ENCODE measurements at regions not wholly inside any gene's neighbourhood (a gene's known extent, or its start where the extent isn't known, plus 50 kb on each side); places are given as distances from the start of the nearest gene placed in this dataset.

- Histone ChIP-seq H3K9ac (ENCODE audit: control insufficient read depth, insufficient read depth, low read length) (no peak overlapping the region), H2AFZ (ENCODE audit: control insufficient read depth, low read depth, low read length) (no peak overlapping the region), H3K27ac (ENCODE audit: control insufficient read depth, insufficient read depth) (no peak overlapping the region), H4K20me1 (ENCODE audit: control insufficient read depth, insufficient read depth) (no peaks in the 10 kb centered on the region), H3K79me2 (ENCODE audit: control insufficient read depth, insufficient read depth, low read length) (no peaks in the 10 kb centered on the region), H3K4me2 (ENCODE audit: control insufficient read depth, insufficient read depth) (no peak overlapping the region), H3K4me1 (ENCODE audit: control insufficient read depth, insufficient read depth, low read length) (no peaks in the 10 kb centered on the region), H3K9me3 (replicated peaks; ENCODE audit: control insufficient read depth, insufficient read depth, low read length) (no peaks in the 10 kb centered on the region), H3K27me3 (replicated peaks in 1 of 2; ENCODE audit: control insufficient read depth in 2 of 2, insufficient read depth in 2 of 2, low read length in 1 of 2) (no peaks in the 10 kb centered on the region), H3K36me3 (ENCODE audit: control insufficient read depth in 2 of 2, insufficient read depth in 2 of 2, low read length in 1 of 2) (no peaks in the 10 kb centered on the region), H3K4me3 (no peak overlapping the region)
- WGBS (ENCODE audit: insufficient coverage, insufficient replicate concordance, low lambda C conversion rate, missing lambda C conversion rate), result 96% methylated on average over 1 of the region's 1 CpG
- POLR2A ChIA-PET, result no interaction called here
- SMC1A ChIA-PET (ENCODE audit: uncharacterized antibody, unreplicated experiment), result no interaction called here
- in situ Hi-C loops (cut with MboI), result no loop called here
- intact Hi-C loops (cut with micrococcal nuclease; ENCODE audit: unreplicated experiment), result no loop called here
- TF ChIP-seq IKZF1 (conservative IDR thresholded peaks at IDR 0.05) (no peak), FOXK2 (IDR thresholded peaks at IDR 0.05) (no peak), CEBPB (IDR thresholded peaks at IDR 0.05; ENCODE audit: borderline replicate concordance in 1 of 2, low read depth in 2 of 2, low read length in 2 of 2) (no peak), CREM (IDR thresholded peaks at IDR 0.05; ENCODE audit: low read depth) (no peak), POLR2AphosphoS2 (IDR thresholded peaks at IDR 0.05; ENCODE audit: low read depth, low read length) (no peak), MAX (IDR thresholded peaks at IDR 0.05; ENCODE audit: low read depth, low read length) (no peak), SIX5 (IDR thresholded peaks at IDR 0.05; ENCODE audit: low read depth, low read length, severe bottlenecking) (no peak)
- TF ChIP-seq, protein P1, sequence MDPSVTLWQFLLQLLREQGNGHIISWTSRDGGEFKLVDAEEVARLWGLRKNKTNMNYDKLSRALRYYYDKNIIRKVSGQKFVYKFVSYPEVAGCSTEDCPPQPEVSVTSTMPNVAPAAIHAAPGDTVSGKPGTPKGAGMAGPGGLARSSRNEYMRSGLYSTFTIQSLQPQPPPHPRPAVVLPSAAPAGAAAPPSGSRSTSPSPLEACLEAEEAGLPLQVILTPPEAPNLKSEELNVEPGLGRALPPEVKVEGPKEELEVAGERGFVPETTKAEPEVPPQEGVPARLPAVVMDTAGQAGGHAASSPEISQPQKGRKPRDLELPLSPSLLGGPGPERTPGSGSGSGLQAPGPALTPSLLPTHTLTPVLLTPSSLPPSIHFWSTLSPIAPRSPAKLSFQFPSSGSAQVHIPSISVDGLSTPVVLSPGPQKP (IDR thresholded peaks at IDR 0.05; ENCODE audit: low read depth, low read length), result no peak
- RAD21 ChIA-PET (ENCODE audit: unreplicated experiment), result no interaction called here
- DNase-seq (ENCODE audit: low read depth, low spot score) (no peak), ATAC-seq (no peak), FAIRE-seq (no peak)
- BruUV-seq (replicated peaks), result no TSS peak
- CTCF ChIA-PET, result no interaction called here
These were observed 122.6 kb downstream of the KCTD15 start for GRCh38 chr19:33919291-33919690.

GRCh38 chr19:33921165-33921564 is 124.5 kb downstream of the KCTD15 start:
- Histone ChIP-seq H4K20me1 (ENCODE audit: control insufficient read depth, insufficient read depth) (no peaks in the 10 kb centered on the region), H3K9me3 (replicated peaks; ENCODE audit: control insufficient read depth, insufficient read depth, low read length) (no peaks in the 10 kb centered on the region), H3K9ac (ENCODE audit: control insufficient read depth, insufficient read depth, low read length) (no peak overlapping the region), H3K27me3 (replicated peaks in 1 of 2; ENCODE audit: control insufficient read depth in 2 of 2, insufficient read depth in 2 of 2, low read length in 1 of 2) (no peaks in the 10 kb centered on the region), H3K36me3 (ENCODE audit: control insufficient read depth in 2 of 2, insufficient read depth in 2 of 2, low read length in 1 of 2) (no peaks in the 10 kb centered on the region), H3K4me1 (ENCODE audit: control insufficient read depth, insufficient read depth, low read length) (no peaks in the 10 kb centered on the region), H2AFZ (ENCODE audit: control insufficient read depth, low read depth, low read length) (no peak overlapping the region), H3K4me2 (ENCODE audit: control insufficient read depth, insufficient read depth) (no peak overlapping the region), H3K27ac (ENCODE audit: control insufficient read depth, insufficient read depth) (no peak overlapping the region), H3K4me3 (no peak overlapping the region), H3K79me2 (ENCODE audit: control insufficient read depth, insufficient read depth, low read length) (no peaks in the 10 kb centered on the region)
- BruUV-seq (replicated peaks), result no TSS peak
- in situ Hi-C loops (cut with MboI), result no loop called here
- FAIRE-seq (no peak), ATAC-seq (no peak), DNase-seq (ENCODE audit: low read depth, low spot score) (no peak)
- intact Hi-C loops (cut with micrococcal nuclease; ENCODE audit: unreplicated experiment), result no loop called here
- 30% methylated on average over 3 of the region's 3 CpGs for WGBS (ENCODE audit: insufficient coverage, insufficient replicate concordance, low lambda C conversion rate, missing lambda C conversion rate)
- SMC1A ChIA-PET (ENCODE audit: uncharacterized antibody, unreplicated experiment), result no interaction called here
- POLR2A ChIA-PET, result no interaction called here
- CTCF ChIA-PET, result no interaction called here
- RAD21 ChIA-PET (ENCODE audit: unreplicated experiment), result no interaction called here
- no peak for TF ChIP-seq MYC (IDR thresholded peaks at IDR 0.05; ENCODE audit: insufficient read depth, insufficient read length, insufficient replicate concordance, low read length, severe bottlenecking)
- no peak for TF ChIP-seq LARP7 (IDR thresholded peaks at IDR 0.05)
- TF ChIP-seq, protein P2, sequence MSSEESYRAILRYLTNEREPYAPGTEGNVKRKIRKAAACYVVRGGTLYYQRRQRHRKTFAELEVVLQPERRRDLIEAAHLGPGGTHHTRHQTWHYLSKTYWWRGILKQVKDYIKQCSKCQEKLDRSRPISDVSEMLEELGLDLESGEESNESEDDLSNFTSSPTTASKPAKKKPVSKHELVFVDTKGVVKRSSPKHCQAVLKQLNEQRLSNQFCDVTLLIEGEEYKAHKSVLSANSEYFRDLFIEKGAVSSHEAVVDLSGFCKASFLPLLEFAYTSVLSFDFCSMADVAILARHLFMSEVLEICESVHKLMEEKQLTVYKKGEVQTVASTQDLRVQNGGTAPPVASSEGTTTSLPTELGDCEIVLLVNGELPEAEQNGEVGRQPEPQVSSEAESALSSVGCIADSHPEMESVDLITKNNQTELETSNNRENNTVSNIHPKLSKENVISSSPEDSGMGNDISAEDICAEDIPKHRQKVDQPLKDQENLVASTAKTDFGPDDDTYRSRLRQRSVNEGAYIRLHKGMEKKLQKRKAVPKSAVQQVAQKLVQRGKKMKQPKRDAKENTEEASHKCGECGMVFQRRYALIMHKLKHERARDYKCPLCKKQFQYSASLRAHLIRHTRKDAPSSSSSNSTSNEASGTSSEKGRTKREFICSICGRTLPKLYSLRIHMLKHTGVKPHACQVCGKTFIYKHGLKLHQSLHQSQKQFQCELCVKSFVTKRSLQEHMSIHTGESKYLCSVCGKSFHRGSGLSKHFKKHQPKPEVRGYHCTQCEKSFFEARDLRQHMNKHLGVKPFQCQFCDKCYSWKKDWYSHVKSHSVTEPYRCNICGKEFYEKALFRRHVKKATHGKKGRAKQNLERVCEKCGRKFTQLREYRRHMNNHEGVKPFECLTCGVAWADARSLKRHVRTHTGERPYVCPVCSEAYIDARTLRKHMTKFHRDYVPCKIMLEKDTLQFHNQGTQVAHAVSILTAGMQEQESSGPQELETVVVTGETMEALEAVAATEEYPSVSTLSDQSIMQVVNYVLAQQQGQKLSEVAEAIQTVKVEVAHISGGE (CRISPR knock-in tag; IDR thresholded peaks at IDR 0.05), result no peak
- no peak for TF ChIP-seq ZNF384 (IDR thresholded peaks at IDR 0.05; ENCODE audit: borderline replicate concordance, low read depth, low read length)
- TF ChIP-seq NR2C1 (IDR thresholded peaks at IDR 0.05), result no peak

Data from GM12878 (cell line).